ENCODE measurements at regions not wholly inside any gene's neighbourhood (a gene's known extent, or its start where the extent isn't known, plus 50 kb on each side); places are given as distances from the start of the nearest gene placed in this dataset.

GRCh38 chr11:115626414-115626813 is 122.2 kb upstream of the CADM1 start:
- TF ChIP-seq EP300 (IDR thresholded peaks at IDR 0.05): no peak
- no peak for TF ChIP-seq CTCF (IDR thresholded peaks at IDR 0.05)
- no peak for TF ChIP-seq POLR2A (IDR thresholded peaks at IDR 0.05)

Measured in gastroesophageal sphincter (tissue), 3 donors.